Right lobe of liver (tissue), 6 donors: ENCODE measurements at regions not wholly inside any gene's neighbourhood (a gene's known extent, or its start where the extent isn't known, plus 50 kb on each side); places are given as distances from the start of the nearest gene placed in this dataset.

Source experiments
- ATAC-seq, 4 donors: fragments of 200-7000 bp; cut with Tn5 transposase; one replicate each; pipeline ENCODE4 v1.9.1; 2020; ENCODE audit warnings: mild to moderate bottlenecking in 4 of 4, moderate library complexity in 4 of 4
- DNase-seq, 3 donors: peaks; one replicate each; pipeline ENCODE4 v3.0.0-alpha.2; 2020
- H3K27ac ChIP-seq, 3 donors: fragments of 200-600 bp; one replicate each; pipeline ENCODE4 v1.8.0; 2022
- H3K27me3 ChIP-seq, 2 donors: fragments of 200-600 bp; one replicate each; pipeline ENCODE4 v1.8.0; 2022
- H3K36me3 ChIP-seq, 4 donors: fragments of 200-600 bp; sonication (generic) in 1 of 4; one replicate each; pipeline versions ENCODE4 v1.5.1 to v1.8.0; 2017 to 2022; ENCODE audit warnings: control low read depth in 1 of 4
- H3K4me1 ChIP-seq, 4 donors: fragments of 200-600 bp; sonication (generic) in 1 of 4; one replicate each; pipeline versions ENCODE4 v1.5.1 to v1.8.0; 2017 to 2022; ENCODE audit warnings: control low read depth in 1 of 4
- H3K4me3 ChIP-seq, 3 donors: fragments of 200-600 bp; one replicate each; pipeline ENCODE4 v1.8.0; 2022
- H3K9me3 ChIP-seq, 4 donors: fragments of 200-600 bp; sonication (generic) in 1 of 4; one replicate each; pipeline versions ENCODE4 v1.5.1 to v1.8.0; 2017 to 2022; ENCODE audit warnings: control low read depth in 1 of 4
- POLR2A ChIP-seq: fragments of 450-650 bp; IDR thresholded peaks from one replicate; pipeline ENCODE4 v1.6.1; 2017; ENCODE audit warnings: antibody characterized with exemption, mild to moderate bottlenecking
- WGBS: methylation state at CpG from one replicate; pipeline ENCODE4 v1.1.6; 2018; ENCODE audit warnings: low coverage, low lambda C conversion rate; ENCODE audit not compliant: insufficient coverage; ENCODE audit errors: missing lambda C conversion rate; 5-methylcytosine and 5-hydroxymethylcytosine counted together
- intact Hi-C, 2 donors: fragments of 100-400 bp; cut with DNase I; formaldehyde crosslinking; loops; one replicate each; pipeline versions ENCODE4 v1.11.2 to v1.14.1; 2022
- TF ChIP-seq, protein P1 (sequence below), 4 donors: fragments of 200-600 bp in 3 of 4; fragments of 450-650 bp in 1 of 4; IDR thresholded peaks; one replicate each; pipeline versions ENCODE4 v1.5.1 to v1.8.0; 2016 to 2022; ENCODE audit warnings: antibody characterized with exemption in 4 of 4, mild to moderate bottlenecking in 2 of 4
- donor health status: DM: no; HTN: yes; CAD: no.
- donor health status: DM: no; HTN: no; CAD: no.
- donor health status: DM: no; HTN: no; CAD: no.
- donor health status: DM: no; HTN: yes; CAD: no.
- donor health status: DM: no; HTN: yes; CAD: no.

DNA sequence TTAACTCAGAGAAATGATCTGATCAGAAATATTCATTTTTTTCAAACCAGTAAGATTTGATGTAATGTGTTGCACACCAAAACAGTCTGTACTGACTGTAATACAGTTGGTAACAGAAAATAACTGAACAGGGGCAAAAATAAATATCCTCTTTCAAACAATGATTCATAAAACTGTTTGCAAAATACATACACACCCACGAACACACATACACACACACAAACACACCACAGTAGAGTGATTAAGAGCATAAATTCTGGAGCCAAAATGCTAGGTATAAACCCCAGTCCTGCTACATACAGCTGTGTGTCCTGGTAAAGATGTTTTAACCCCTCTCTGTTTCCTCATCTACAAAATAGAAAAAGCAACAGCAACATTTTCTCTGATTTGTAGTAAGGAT lies 376.6 kb downstream of the PDGFC start:
- H3K36me3 ChIP-seq, result no peaks in the 10 kb centered on the region
- WGBS, result 9% methylated on average over 1 of the region's 1 CpG
- intact Hi-C loops, result no loop called here
- H3K27me3 ChIP-seq, result no peaks in the 10 kb centered on the region
- no peak overlapping the region for H3K27ac ChIP-seq
- no peak overlapping the region for H3K4me3 ChIP-seq
- H3K4me1 ChIP-seq, result no peaks in the 10 kb centered on the region
- ATAC-seq (no peak), DNase-seq (no peak)
- TF ChIP-seq, protein P1, sequence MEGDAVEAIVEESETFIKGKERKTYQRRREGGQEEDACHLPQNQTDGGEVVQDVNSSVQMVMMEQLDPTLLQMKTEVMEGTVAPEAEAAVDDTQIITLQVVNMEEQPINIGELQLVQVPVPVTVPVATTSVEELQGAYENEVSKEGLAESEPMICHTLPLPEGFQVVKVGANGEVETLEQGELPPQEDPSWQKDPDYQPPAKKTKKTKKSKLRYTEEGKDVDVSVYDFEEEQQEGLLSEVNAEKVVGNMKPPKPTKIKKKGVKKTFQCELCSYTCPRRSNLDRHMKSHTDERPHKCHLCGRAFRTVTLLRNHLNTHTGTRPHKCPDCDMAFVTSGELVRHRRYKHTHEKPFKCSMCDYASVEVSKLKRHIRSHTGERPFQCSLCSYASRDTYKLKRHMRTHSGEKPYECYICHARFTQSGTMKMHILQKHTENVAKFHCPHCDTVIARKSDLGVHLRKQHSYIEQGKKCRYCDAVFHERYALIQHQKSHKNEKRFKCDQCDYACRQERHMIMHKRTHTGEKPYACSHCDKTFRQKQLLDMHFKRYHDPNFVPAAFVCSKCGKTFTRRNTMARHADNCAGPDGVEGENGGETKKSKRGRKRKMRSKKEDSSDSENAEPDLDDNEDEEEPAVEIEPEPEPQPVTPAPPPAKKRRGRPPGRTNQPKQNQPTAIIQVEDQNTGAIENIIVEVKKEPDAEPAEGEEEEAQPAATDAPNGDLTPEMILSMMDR (IDR thresholded peaks at IDR 0.05), result no peak
- no peak for TF ChIP-seq POLR2A
- no peaks in the 10 kb centered on the region for H3K9me3 ChIP-seq

DNA sequence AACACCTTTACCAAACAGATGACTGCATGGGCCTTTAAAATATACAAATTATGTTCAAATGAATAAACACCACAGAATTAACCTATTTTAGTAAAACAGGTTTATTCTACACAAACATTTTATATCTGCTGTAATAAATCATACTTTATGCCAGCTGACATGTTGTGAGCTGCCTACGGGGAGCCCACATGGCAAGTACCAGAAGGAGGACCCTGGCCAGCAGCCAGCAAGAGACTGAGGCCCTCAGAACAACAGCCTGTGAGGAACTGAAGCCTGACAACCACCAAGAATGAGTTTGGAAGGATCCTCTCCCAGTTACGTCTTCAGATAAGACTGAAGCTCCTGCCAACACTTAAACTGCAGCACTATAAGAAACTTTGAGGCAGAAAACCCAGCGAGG lies 377.0 kb downstream of the PDGFC start:
- no peak for TF ChIP-seq POLR2A
- TF ChIP-seq, protein P1 (IDR thresholded peaks at IDR 0.05), result no peak
- Histone ChIP-seq H3K4me3 (no peak overlapping the region), H3K27ac (no peak overlapping the region), H3K4me1 (no peaks in the 10 kb centered on the region), H3K36me3 (no peaks in the 10 kb centered on the region), H3K27me3 (no peaks in the 10 kb centered on the region), H3K9me3 (no peaks in the 10 kb centered on the region)
- WGBS, result 25% methylated on average over 3 of the region's 3 CpGs
- peak in 2 of 3 donors; percentile 33 to 45 for DNase-seq
- ATAC-seq, result peak in 1 of 4 donors; percentile 40
- intact Hi-C loops, result no loop called here

DNA sequence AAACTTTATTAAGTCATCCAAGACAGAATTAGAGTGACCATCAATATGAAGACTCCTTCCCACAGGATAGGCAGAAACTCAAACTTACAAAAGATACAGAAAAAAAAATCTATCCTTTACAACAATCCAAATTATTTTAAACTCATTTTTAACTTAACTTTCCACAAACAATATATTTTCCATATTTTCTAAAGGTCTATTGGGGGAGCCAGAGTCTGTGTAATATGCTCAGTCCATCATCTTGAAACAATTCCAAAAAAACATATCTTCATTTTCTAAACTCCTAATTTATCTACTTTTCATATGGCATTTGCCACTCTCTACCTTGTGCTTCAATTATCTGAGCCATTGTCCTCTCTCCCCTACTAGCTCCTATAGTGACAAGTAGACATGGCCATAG lies 378.1 kb downstream of the PDGFC start:
- intact Hi-C loops, result no loop called here
- no peaks in the 10 kb centered on the region for H3K9me3 ChIP-seq
- no peak for TF ChIP-seq POLR2A
- TF ChIP-seq, protein P1 (IDR thresholded peaks at IDR 0.05), result peak in 1 of 4 donors; percentile 18
- H3K36me3 ChIP-seq, result no peaks in the 10 kb centered on the region
- H3K27me3 ChIP-seq, result no peaks in the 10 kb centered on the region
- no peak overlapping the region for H3K27ac ChIP-seq
- no peak overlapping the region for H3K4me3 ChIP-seq
- no peak for DNase-seq
- H3K4me1 ChIP-seq, result no peaks in the 10 kb centered on the region
- ATAC-seq, result no peak

DNA sequence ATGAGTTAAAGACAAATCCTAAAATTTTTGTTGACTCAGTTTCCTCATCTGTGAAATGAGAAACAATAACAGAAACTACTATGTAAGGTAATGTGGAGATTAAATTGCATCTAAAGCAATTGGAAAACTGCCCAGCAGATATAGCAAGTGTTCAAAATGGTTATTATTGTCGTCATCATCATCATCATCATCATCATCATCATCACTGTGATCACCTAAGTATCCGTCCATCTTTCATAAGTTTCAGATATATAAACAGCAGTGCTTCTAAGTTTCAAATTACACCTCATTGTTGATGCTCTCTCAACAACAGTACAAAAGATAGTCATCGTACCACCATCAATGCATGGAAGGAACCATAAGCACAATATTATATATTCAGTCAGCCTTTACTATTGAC lies 379.9 kb downstream of the PDGFC start:
- Histone ChIP-seq H3K27me3 (no peaks in the 10 kb centered on the region), H3K36me3 (no peaks in the 10 kb centered on the region), H3K4me1 (no peaks in the 10 kb centered on the region), H3K4me3 (no peak overlapping the region), H3K27ac (no peak overlapping the region), H3K9me3 (no peaks in the 10 kb centered on the region)
- WGBS, result 60% methylated on average over 3 of the region's 3 CpGs
- TF ChIP-seq POLR2A, result no peak
- TF ChIP-seq, protein P1 (IDR thresholded peaks at IDR 0.05), result no peak
- ATAC-seq (no peak), DNase-seq (no peak)
- intact Hi-C loops, result no loop called here

DNA sequence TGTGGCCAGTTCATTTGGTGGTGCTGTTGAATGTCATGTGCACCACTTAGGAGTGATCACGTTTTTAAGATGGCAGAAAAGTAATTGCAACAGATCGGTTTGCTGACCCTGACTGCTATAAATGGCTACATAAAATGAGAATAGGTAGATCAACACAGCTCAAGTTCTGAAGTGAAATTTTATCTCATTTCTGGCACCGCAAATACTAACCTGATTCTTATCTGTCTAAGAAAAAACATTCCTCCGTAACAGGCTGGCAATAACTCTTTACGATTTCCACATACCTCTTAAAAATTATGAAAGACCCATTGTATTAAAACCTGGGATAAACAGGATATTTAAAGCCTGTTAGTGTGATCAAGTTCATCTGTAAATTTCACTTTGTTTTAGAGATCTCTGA lies 387.5 kb downstream of the PDGFC start:
- Histone ChIP-seq H3K4me1 (no peaks in the 10 kb centered on the region), H3K36me3 (no peaks in the 10 kb centered on the region), H3K9me3 (no peaks in the 10 kb centered on the region), H3K27ac (no peak overlapping the region), H3K27me3 (no peaks in the 10 kb centered on the region), H3K4me3 (no peak overlapping the region)
- intact Hi-C loops, result no loop called here
- ATAC-seq (peak in 3 of 4 donors; percentile 30 to 53 (median 38)), DNase-seq (no peak)
- TF ChIP-seq, protein P1 (IDR thresholded peaks at IDR 0.05), result no peak
- TF ChIP-seq POLR2A, result no peak
- WGBS, result 37% methylated on average over 5 of the region's 5 CpGs
